IMR-90 (cell line): ENCODE measurements at regions not wholly inside any gene's neighbourhood (a gene's known extent, or its start where the extent isn't known, plus 50 kb on each side); places are given as distances from the start of the nearest gene placed in this dataset.

Experiments used
- ATAC-seq: fragments of 200-7000 bp; cut with Tn5 transposase; 2 replicates; pipeline ENCODE4 v1.9.1; 2020; ENCODE audit warnings: low read depth, mild to moderate bottlenecking, moderate library complexity
- BruUV-seq: library from RNA; stranded (reverse); fragments of 400-500 nt; replicated peaks from 2 replicates; lab custom pipeline; 2021; lab: Mats Ljungman, UMichigan
- CTCF ChIA-PET: fragments of 300-600 bp; formaldehyde crosslinking; extraction: SDS; loops from one replicate; lab custom pipeline; 2021; ENCODE audit warnings: antibody characterized with exemption; lab: Yijun Ruan, JAX
- POLR2A ChIA-PET: fragments of 300-600 bp; sonication (Branson Sonifier 250); formaldehyde crosslinking; loops from one replicate; lab custom pipeline; 2022; ENCODE audit warnings: antibody characterized with exemption; ENCODE audit not compliant: unreplicated experiment; lab: Charles Lee
- DNase-seq: peaks from one replicate; pipeline ENCODE4 v3.0.0; 2013
- H2AFZ ChIP-seq: replicated peaks from 2 replicates; pipeline ENCODE3; 2013; ENCODE audit warnings: low read length, mild to moderate bottlenecking; ENCODE audit not compliant: poor library complexity
- H2AK5ac ChIP-seq: 2 replicates; pipeline ENCODE4 v1.6.1; 2013; ENCODE audit warnings: low read depth, low read length, inconsistent platforms
- H2AK9ac ChIP-seq: replicated peaks from 2 replicates; pipeline ENCODE3; 2013; ENCODE audit warnings: mild to moderate bottlenecking, low read depth, low read length, moderate library complexity; ENCODE audit not compliant: poor library complexity
- H2BK120ac ChIP-seq: 2 replicates; pipeline ENCODE4 v1.6.1; 2013; ENCODE audit warnings: low read depth, low read length, inconsistent platforms
- H2BK15ac ChIP-seq: 3 replicates; pipeline ENCODE4 v1.6.1; 2013; ENCODE audit warnings: low read depth, low read length, inconsistent platforms
- H2BK20ac ChIP-seq: 2 replicates; pipeline ENCODE4 v1.6.1; 2013; ENCODE audit warnings: low read depth, mild to moderate bottlenecking, inconsistent platforms, low read length, moderate library complexity
- H2BK5ac ChIP-seq: 2 replicates; pipeline ENCODE4 v1.6.1; 2013; ENCODE audit warnings: mild to moderate bottlenecking, low read depth, low read length, inconsistent platforms; ENCODE audit not compliant: poor library complexity, severe bottlenecking
- H3K14ac ChIP-seq: replicated peaks from 2 replicates; pipeline ENCODE4 v1.6.1; 2013; ENCODE audit warnings: low read depth, low read length, inconsistent platforms
- H3K18ac ChIP-seq: 2 replicates; pipeline ENCODE4 v1.6.1; 2013; ENCODE audit warnings: low read depth, low read length, control low read depth
- H3K23ac ChIP-seq: 2 replicates; pipeline ENCODE4 v1.6.1; 2013; ENCODE audit warnings: low read depth, low read length, inconsistent platforms
- H3K27ac ChIP-seq: 2 replicates; pipeline ENCODE4 v1.5.1; 2013; ENCODE audit warnings: mild to moderate bottlenecking, control low read depth, low read length; ENCODE audit not compliant: insufficient read depth
- H3K27me3 ChIP-seq: 2 replicates; pipeline ENCODE4 v1.6.1; 2013; ENCODE audit warnings: low read length; ENCODE audit not compliant: control insufficient read depth, insufficient read depth
- H3K36me3 ChIP-seq: 2 replicates; pipeline ENCODE4 v1.6.1; 2013; ENCODE audit warnings: low read length, mixed read lengths; ENCODE audit not compliant: control insufficient read depth, insufficient read depth
- H3K4ac ChIP-seq: 2 replicates; pipeline ENCODE4 v1.6.1; 2013; ENCODE audit warnings: low read depth, low read length, inconsistent platforms
- H3K4me1 ChIP-seq: 2 replicates; pipeline ENCODE4 v1.6.1; 2013; ENCODE audit warnings: low read length, mixed read lengths; ENCODE audit not compliant: control insufficient read depth, insufficient read depth
- H3K4me2 ChIP-seq: 2 replicates; pipeline ENCODE4 v1.6.1; 2013; ENCODE audit warnings: low read depth, mild to moderate bottlenecking, control low read depth, low read length, moderate library complexity
- H3K4me3 ChIP-seq: 2 replicates; pipeline ENCODE4 v1.5.1; 2013; ENCODE audit warnings: low read depth, mild to moderate bottlenecking, control low read depth, low read length, moderate library complexity; ENCODE audit not compliant: insufficient read depth
- H3K56ac ChIP-seq: 2 replicates; pipeline ENCODE4 v1.6.1; 2013; ENCODE audit warnings: low read length, inconsistent platforms; ENCODE audit not compliant: insufficient read depth; ENCODE audit errors: extremely low read depth
- H3K79me1 ChIP-seq, 2 experiments: 2 replicates each; pipeline ENCODE4 v1.6.1; 2013; ENCODE audit warnings: low read length in 2 of 2, inconsistent platforms in 1 of 2, low read depth in 1 of 2
- H3K9ac ChIP-seq: 2 replicates; pipeline ENCODE4 v1.6.1; 2013; ENCODE audit warnings: low read depth, low read length, control low read depth
- H3K9me1 ChIP-seq: 2 replicates; pipeline ENCODE4 v1.6.1; 2013; ENCODE audit warnings: low read length, inconsistent platforms; ENCODE audit not compliant: insufficient read depth
- H3K9me3 ChIP-seq: 2 replicates; pipeline ENCODE4 v1.6.1; 2013; ENCODE audit warnings: low read length; ENCODE audit not compliant: control insufficient read depth, insufficient read depth
- H4K20me1 ChIP-seq: 2 replicates; pipeline ENCODE4 v1.6.1; 2013; ENCODE audit warnings: low read length, inconsistent platforms; ENCODE audit not compliant: insufficient read depth
- H4K5ac ChIP-seq: 2 replicates; pipeline ENCODE4 v1.6.1; 2013; ENCODE audit warnings: mild to moderate bottlenecking, low read depth, low read length, control low read depth
- H4K8ac ChIP-seq, 2 experiments: 2 replicates each; pipeline ENCODE4 v1.6.1; 2013; ENCODE audit warnings: low read depth in 2 of 2, low read length in 2 of 2, control low read depth in 1 of 2, inconsistent platforms in 1 of 2
- H4K91ac ChIP-seq: 2 replicates; pipeline ENCODE4 v1.6.1; 2013; ENCODE audit warnings: low read depth, low read length, inconsistent platforms; ENCODE audit not compliant: insufficient read depth
- MAFK ChIP-seq: IDR thresholded peaks from 2 replicates; pipeline ENCODE4 v1.6.1; 2012; ENCODE audit warnings: low read depth, low read length, improper control_type of control experiment
- WGBS, 2 experiments: methylation state at CpG; one replicate each; pipeline versions ENCODE4 v1.1.5 to v1.1.7; 2013; ENCODE audit warnings: missing lambda C conversion rate in 2 of 2; ENCODE audit not compliant: insufficient read length in 1 of 2; ENCODE audit errors: extremely low coverage in 2 of 2; 5-methylcytosine and 5-hydroxymethylcytosine counted together
- dilution Hi-C: fragments of 300-500 bp; cut with HindIII; formaldehyde crosslinking; loops from one replicate; pipeline ENCODE4 v1.14.3; 2018; ENCODE audit warnings: low sequenced_read_pairs; ENCODE audit not compliant: unreplicated experiment
- in situ Hi-C: fragments of 300-500 bp; cut with MboI; formaldehyde crosslinking; loops from 3 replicates; pipeline ENCODE4 v1.14.3; 2019; ENCODE audit warnings: low sequenced_read_pairs, inconsistent platforms, mixed read lengths
- intact Hi-C: fragments of 100-400 bp; cut with micrococcal nuclease; formaldehyde crosslinking; loops from 2 replicates; pipeline ENCODE4 v1.10.0; 2022

GRCh38 chr3:22103423-22103822 lies 352.4 kb upstream of the ZNF385D start:
- in situ Hi-C loops (loop anchor here (25.0 kb wide), 2 partner anchors 1591 to 1766 kb away; no protein-coding TSS in a partner anchor), dilution Hi-C loops (no loop called here), intact Hi-C loops (no loop called here)
- Histone ChIP-seq H4K8ac (no peak overlapping the region), H3K4ac (no peak overlapping the region), H3K9ac (no peak overlapping the region), H3K56ac (no peak overlapping the region), H3K27ac (no peak overlapping the region), H2BK5ac (no peak overlapping the region), H2BK15ac (no peak overlapping the region), H3K23ac (no peak overlapping the region), H2BK120ac (no peak overlapping the region), H3K9me1 (no peaks in the 10 kb centered on the region), H3K9me3 (no peaks in the 10 kb centered on the region), H3K36me3 (no peaks in the 10 kb centered on the region), H3K4me2 (no peak overlapping the region), H2BK20ac (no peak overlapping the region), H4K20me1 (no peaks in the 10 kb centered on the region), H2AK9ac (no peak overlapping the region), H4K91ac (no peak overlapping the region), H3K79me1 (no peaks in the 10 kb centered on the region), H2AFZ (no peak overlapping the region), H2AK5ac (no peak overlapping the region), H3K4me1 (no peaks in the 10 kb centered on the region), H3K14ac (no peak overlapping the region), H3K18ac (no peak overlapping the region), H3K27me3 (no peaks in the 10 kb centered on the region), H4K5ac (no peak overlapping the region), H3K4me3 (no peak overlapping the region)
- CTCF ChIA-PET = no interaction called here
- no peak for ATAC-seq
- no peak for TF ChIP-seq MAFK
- no TSS peak for BruUV-seq
- no CpG with 5 or more reads among the region's 1 CpG for WGBS, 2 experiments
- DNase-seq = no peak
- POLR2A ChIA-PET = no interaction called here
